Breast epithelium (tissue), 3 donors: ENCODE measurements at regions not wholly inside any gene's neighbourhood (a gene's known extent, or its start where the extent isn't known, plus 50 kb on each side); places are given as distances from the start of the nearest gene placed in this dataset.

ENCODE experiments used
- CTCF ChIP-seq, 3 donors: fragments of 450-650 bp; IDR thresholded peaks; one replicate each; pipeline ENCODE4 v1.5.1; 2016 to 2017; ENCODE audit warnings: antibody characterized with exemption in 3 of 3, mild to moderate bottlenecking in 3 of 3, moderate library complexity in 3 of 3
- POLR2A ChIP-seq: fragments of 450-650 bp; IDR thresholded peaks from one replicate; pipeline ENCODE4 v1.6.1; 2016; ENCODE audit warnings: antibody characterized with exemption, mild to moderate bottlenecking, moderate library complexity
- POLR2AphosphoS5 ChIP-seq, 3 donors: sonication (generic); formaldehyde crosslinking; IDR thresholded peaks; one replicate each; pipeline ENCODE4 v1.6.1; 2017; ENCODE audit warnings: antibody characterized with exemption in 3 of 3

GRCh38 chr4:43959976-43960375, 488.6 kb downstream of the KCTD8 start:
- TF ChIP-seq CTCF (IDR thresholded peaks at IDR 0.05) (no peak), POLR2AphosphoS5 (IDR thresholded peaks at IDR 0.05) (no peak), POLR2A (no peak)
